ENCODE measurements at regions not wholly inside any gene's neighbourhood (a gene's known extent, or its start where the extent isn't known, plus 50 kb on each side); places are given as distances from the start of the nearest gene placed in this dataset.
"Not testable (repeated sequence)": the region's sequence is repeated elsewhere in the genome, so short reads cannot be mapped to it uniquely, and the experiment has no call there.

DNA sequence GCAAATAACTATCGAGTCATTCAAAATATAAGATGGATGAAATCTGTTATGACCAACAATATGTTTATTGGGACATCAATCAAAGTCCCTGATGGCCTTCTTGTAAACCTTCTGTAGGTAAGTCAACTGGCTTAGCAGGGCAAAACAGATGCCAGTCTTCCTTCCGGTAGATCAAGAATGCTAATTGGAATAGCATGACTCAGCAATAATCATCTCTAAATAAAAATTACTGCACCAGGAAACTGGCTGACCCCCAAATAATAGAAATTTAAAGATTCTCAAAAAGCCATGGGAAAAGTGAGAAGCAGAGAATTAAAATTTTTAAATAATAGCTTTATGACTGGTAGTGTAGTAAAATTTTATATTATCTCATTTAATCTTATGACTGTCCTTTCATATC, 1005.4 kb downstream of the OLFM4 start:
- no peak for DNase-seq (ENCODE audit: low spot score)
- H3K27ac ChIP-seq = no peak overlapping the region
- ChIA-PET CTCF (no interaction called here), POLR2A (ENCODE audit: low non-redundant PET) (no interaction called here)
- TF ChIP-seq, protein P1, sequence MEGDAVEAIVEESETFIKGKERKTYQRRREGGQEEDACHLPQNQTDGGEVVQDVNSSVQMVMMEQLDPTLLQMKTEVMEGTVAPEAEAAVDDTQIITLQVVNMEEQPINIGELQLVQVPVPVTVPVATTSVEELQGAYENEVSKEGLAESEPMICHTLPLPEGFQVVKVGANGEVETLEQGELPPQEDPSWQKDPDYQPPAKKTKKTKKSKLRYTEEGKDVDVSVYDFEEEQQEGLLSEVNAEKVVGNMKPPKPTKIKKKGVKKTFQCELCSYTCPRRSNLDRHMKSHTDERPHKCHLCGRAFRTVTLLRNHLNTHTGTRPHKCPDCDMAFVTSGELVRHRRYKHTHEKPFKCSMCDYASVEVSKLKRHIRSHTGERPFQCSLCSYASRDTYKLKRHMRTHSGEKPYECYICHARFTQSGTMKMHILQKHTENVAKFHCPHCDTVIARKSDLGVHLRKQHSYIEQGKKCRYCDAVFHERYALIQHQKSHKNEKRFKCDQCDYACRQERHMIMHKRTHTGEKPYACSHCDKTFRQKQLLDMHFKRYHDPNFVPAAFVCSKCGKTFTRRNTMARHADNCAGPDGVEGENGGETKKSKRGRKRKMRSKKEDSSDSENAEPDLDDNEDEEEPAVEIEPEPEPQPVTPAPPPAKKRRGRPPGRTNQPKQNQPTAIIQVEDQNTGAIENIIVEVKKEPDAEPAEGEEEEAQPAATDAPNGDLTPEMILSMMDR (conservative IDR thresholded peaks at IDR 0.05; ENCODE audit: low read depth) = no peak

DNA sequence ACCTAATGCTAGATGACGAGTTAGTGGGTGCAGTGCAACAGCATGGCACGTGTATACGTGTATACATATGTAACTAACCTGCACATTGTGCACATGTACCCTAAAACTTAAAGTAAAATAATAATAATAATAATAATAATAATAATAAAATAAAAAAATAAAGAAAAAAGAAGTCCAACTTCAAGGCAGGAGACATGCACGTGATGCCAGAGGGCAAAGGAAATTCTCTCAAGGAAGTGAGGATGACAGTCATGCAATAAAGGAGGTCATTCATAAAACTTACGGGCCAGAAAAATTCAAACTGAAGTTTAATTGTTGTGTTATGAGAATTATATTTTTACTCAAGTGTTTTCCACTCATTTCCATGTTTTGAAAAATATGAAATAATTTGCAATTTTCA, 1028.8 kb downstream of the OLFM4 start:
- DNase-seq (ENCODE audit: low spot score); CTCF ChIA-PET; POLR2A ChIA-PET (ENCODE audit: low non-redundant PET); H3K27ac ChIP-seq: not testable (repeated sequence)

DNA sequence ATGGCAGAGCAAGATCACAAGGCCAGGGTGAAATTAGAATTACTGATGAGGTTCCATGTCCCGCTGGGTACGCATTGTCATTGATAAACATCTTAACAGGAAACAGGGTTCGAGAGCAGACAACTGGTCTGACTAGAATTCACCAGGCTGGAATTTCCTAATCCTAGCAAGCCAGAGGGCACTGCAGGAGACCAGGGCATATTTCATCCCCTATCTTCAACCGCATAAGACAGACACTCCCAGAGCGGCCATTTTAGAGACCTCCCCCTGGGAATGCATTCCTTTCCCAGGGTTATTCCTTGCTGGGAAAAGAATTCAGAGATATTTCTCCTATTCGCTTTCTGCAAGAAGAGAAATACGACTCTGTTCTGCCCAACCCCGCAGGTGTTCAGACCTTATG, 1041.3 kb downstream of the OLFM4 start:
- H3K27ac ChIP-seq; POLR2A ChIA-PET (ENCODE audit: low non-redundant PET); CTCF ChIA-PET; DNase-seq (ENCODE audit: low spot score): not testable (repeated sequence)

DNA sequence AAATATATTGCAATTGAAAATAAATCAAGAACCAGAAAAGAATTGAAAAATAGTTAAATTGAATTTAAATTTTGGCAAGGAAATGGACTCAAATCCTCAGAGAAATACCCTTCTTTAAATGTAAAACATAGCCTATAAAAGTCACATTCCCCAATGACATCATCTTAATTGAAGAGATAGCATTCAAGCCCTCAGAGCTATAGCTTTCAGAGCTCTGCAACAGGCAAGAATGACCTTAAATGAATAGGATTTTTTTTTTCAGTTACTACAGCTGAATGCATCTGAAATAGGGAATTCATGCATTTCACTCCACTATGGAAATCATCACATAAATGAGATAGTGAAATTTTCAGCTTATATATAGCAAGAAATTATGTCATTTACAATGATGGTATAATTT, 1049.0 kb downstream of the OLFM4 start:
- no peak for DNase-seq (ENCODE audit: low spot score)
- ChIA-PET CTCF (no interaction called here), POLR2A (ENCODE audit: low non-redundant PET) (no interaction called here)
- TF ChIP-seq, protein P1 (conservative IDR thresholded peaks at IDR 0.05; ENCODE audit: low read depth) = no peak
- H3K27ac ChIP-seq = no peak overlapping the region

DNA sequence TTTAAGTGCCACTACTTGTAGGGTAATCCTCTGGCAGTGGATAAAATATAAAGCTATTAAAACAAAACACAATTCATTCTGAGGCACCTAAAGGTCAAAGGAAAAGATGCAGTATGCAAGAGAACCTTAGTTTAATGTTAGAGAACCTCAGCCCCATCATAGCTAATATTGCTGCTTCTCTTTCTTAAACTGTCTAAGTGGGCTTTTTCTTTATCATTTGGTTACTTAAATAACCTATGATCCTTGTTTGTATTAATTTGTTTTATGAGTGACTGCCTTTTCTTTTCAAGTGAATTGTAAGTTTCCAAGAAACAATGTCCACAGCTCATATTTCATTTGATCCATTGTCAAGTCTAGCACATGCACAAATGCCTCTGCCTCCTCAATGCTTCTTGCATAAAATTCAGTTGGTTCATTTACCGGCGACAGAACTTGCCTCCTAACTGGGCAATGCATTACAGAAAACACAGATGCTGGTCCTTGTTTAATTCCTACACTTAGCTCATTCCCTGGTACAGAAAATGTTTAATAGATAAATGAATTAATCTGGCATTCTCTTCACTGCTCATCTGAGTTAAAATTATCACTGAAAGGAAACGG, 1049.8 kb downstream of the OLFM4 start:
- DNase-seq (ENCODE audit: low spot score) = no peak
- ChIA-PET POLR2A (ENCODE audit: low non-redundant PET) (no interaction called here), CTCF (no interaction called here)
- TF ChIP-seq, protein P1 (conservative IDR thresholded peaks at IDR 0.05; ENCODE audit: low read depth) = no peak
- H3K27ac ChIP-seq = no peak overlapping the region

DNA sequence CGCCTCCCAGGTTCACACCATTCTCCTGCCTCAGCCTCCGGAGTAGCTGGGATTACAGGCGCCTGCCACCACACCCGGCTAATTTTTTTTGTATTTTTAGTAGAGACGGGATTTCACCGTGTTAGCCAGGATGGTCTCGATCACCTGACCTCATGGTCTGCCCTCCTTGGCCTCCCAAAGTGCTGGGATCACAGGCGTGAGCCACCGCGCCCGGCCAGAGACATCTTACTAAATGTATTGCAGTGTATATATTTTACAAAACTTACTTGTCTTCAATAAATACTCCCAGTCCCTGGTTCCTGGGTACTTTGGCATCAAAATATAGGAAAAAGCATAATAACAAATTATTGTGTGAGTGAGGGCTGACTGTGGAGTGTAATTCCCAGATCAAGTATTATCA, 1053.7 kb downstream of the OLFM4 start:
- DNase-seq (ENCODE audit: low spot score); CTCF ChIA-PET; H3K27ac ChIP-seq; POLR2A ChIA-PET (ENCODE audit: low non-redundant PET): not testable (repeated sequence)

DNA sequence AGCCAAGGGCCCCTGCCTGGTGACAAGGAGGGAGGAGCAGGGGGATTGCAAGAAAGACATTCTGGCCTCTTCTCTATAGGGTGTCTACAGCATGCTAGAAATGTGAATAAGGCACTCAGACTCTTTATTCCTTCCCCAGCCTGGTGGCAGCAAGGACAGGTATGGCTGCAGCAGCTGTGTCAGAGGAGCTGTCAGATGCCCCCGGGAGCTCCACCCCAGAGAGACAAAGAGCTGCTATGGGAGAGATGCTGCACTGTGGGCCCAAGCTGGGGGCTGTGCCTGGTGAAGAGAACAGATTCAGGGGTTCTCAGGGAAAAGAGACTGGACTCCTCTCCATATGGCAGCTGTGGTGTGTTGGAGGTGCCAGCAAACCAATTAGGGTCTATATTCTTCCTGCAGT, 1063.3 kb downstream of the OLFM4 start:
- no peak overlapping the region for H3K27ac ChIP-seq
- TF ChIP-seq, protein P1 (conservative IDR thresholded peaks at IDR 0.05; ENCODE audit: low read depth) = no peak
- ChIA-PET CTCF (no interaction called here), POLR2A (ENCODE audit: low non-redundant PET) (no interaction called here)
- no peak for DNase-seq (ENCODE audit: low spot score)

DNA sequence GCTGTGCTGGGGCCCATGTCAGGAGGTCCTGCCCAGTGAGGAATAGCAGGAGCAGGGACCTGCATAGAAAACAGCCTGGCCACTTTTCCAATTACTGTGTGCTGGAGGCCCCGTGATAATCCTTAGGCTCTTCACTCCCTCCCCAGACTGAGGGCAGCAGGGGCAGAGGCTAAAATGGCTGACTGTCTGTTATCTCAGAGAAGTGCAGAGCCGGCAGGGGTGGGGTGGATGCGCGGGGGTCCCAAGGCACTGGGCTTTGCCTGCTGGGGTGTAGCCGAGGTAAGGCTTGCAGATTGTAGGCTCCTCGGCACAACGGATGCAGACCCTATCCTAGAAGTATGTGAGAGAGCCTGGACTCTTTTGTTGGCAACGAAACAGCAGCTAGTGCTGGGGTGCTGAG, 1064.1 kb downstream of the OLFM4 start:
- ChIA-PET POLR2A (ENCODE audit: low non-redundant PET) (no interaction called here), CTCF (no interaction called here)
- no peak for DNase-seq (ENCODE audit: low spot score)
- no peak overlapping the region for H3K27ac ChIP-seq
- TF ChIP-seq, protein P1 (conservative IDR thresholded peaks at IDR 0.05; ENCODE audit: low read depth) = no peak

Data from RWPE1 (cell line).